IMR-90 (cell line): ENCODE measurements at regions not wholly inside any gene's neighbourhood (a gene's known extent, or its start where the extent isn't known, plus 50 kb on each side); places are given as distances from the start of the nearest gene placed in this dataset.

Experiments
- ATAC-seq: fragments of 200-7000 bp; cut with Tn5 transposase; 2 replicates; pipeline ENCODE4 v1.9.1; 2020; ENCODE audit warnings: low read depth, mild to moderate bottlenecking, moderate library complexity
- BruUV-seq: library from RNA; stranded (reverse); fragments of 400-500 nt; replicated peaks from 2 replicates; lab custom pipeline; 2021; lab: Mats Ljungman, UMichigan
- CTCF ChIA-PET: fragments of 300-600 bp; formaldehyde crosslinking; extraction: SDS; loops from one replicate; lab custom pipeline; 2021; ENCODE audit warnings: antibody characterized with exemption; lab: Yijun Ruan, JAX
- POLR2A ChIA-PET: fragments of 300-600 bp; sonication (Branson Sonifier 250); formaldehyde crosslinking; loops from one replicate; lab custom pipeline; 2022; ENCODE audit warnings: antibody characterized with exemption; ENCODE audit not compliant: unreplicated experiment; lab: Charles Lee
- DNase-seq: peaks from one replicate; pipeline ENCODE4 v3.0.0; 2013
- H2AFZ ChIP-seq: replicated peaks from 2 replicates; pipeline ENCODE3; 2013; ENCODE audit warnings: low read length, mild to moderate bottlenecking; ENCODE audit not compliant: poor library complexity
- H2AK5ac ChIP-seq: 2 replicates; pipeline ENCODE4 v1.6.1; 2013; ENCODE audit warnings: low read depth, low read length, inconsistent platforms
- H2AK9ac ChIP-seq: replicated peaks from 2 replicates; pipeline ENCODE3; 2013; ENCODE audit warnings: mild to moderate bottlenecking, low read depth, low read length, moderate library complexity; ENCODE audit not compliant: poor library complexity
- H2BK120ac ChIP-seq: 2 replicates; pipeline ENCODE4 v1.6.1; 2013; ENCODE audit warnings: low read depth, low read length, inconsistent platforms
- H2BK15ac ChIP-seq: 3 replicates; pipeline ENCODE4 v1.6.1; 2013; ENCODE audit warnings: low read depth, low read length, inconsistent platforms
- H2BK20ac ChIP-seq: 2 replicates; pipeline ENCODE4 v1.6.1; 2013; ENCODE audit warnings: low read depth, mild to moderate bottlenecking, inconsistent platforms, low read length, moderate library complexity
- H2BK5ac ChIP-seq: 2 replicates; pipeline ENCODE4 v1.6.1; 2013; ENCODE audit warnings: mild to moderate bottlenecking, low read depth, low read length, inconsistent platforms; ENCODE audit not compliant: poor library complexity, severe bottlenecking
- H3K14ac ChIP-seq: replicated peaks from 2 replicates; pipeline ENCODE4 v1.6.1; 2013; ENCODE audit warnings: low read depth, low read length, inconsistent platforms
- H3K18ac ChIP-seq: 2 replicates; pipeline ENCODE4 v1.6.1; 2013; ENCODE audit warnings: low read depth, low read length, control low read depth
- H3K23ac ChIP-seq: 2 replicates; pipeline ENCODE4 v1.6.1; 2013; ENCODE audit warnings: low read depth, low read length, inconsistent platforms
- H3K27ac ChIP-seq: 2 replicates; pipeline ENCODE4 v1.5.1; 2013; ENCODE audit warnings: mild to moderate bottlenecking, control low read depth, low read length; ENCODE audit not compliant: insufficient read depth
- H3K27me3 ChIP-seq: 2 replicates; pipeline ENCODE4 v1.6.1; 2013; ENCODE audit warnings: low read length; ENCODE audit not compliant: control insufficient read depth, insufficient read depth
- H3K36me3 ChIP-seq: 2 replicates; pipeline ENCODE4 v1.6.1; 2013; ENCODE audit warnings: low read length, mixed read lengths; ENCODE audit not compliant: control insufficient read depth, insufficient read depth
- H3K4ac ChIP-seq: 2 replicates; pipeline ENCODE4 v1.6.1; 2013; ENCODE audit warnings: low read depth, low read length, inconsistent platforms
- H3K4me1 ChIP-seq: 2 replicates; pipeline ENCODE4 v1.6.1; 2013; ENCODE audit warnings: low read length, mixed read lengths; ENCODE audit not compliant: control insufficient read depth, insufficient read depth
- H3K4me2 ChIP-seq: 2 replicates; pipeline ENCODE4 v1.6.1; 2013; ENCODE audit warnings: low read depth, mild to moderate bottlenecking, control low read depth, low read length, moderate library complexity
- H3K4me3 ChIP-seq: 2 replicates; pipeline ENCODE4 v1.5.1; 2013; ENCODE audit warnings: low read depth, mild to moderate bottlenecking, control low read depth, low read length, moderate library complexity; ENCODE audit not compliant: insufficient read depth
- H3K56ac ChIP-seq: 2 replicates; pipeline ENCODE4 v1.6.1; 2013; ENCODE audit warnings: low read length, inconsistent platforms; ENCODE audit not compliant: insufficient read depth; ENCODE audit errors: extremely low read depth
- H3K79me1 ChIP-seq, 2 experiments: 2 replicates each; pipeline ENCODE4 v1.6.1; 2013; ENCODE audit warnings: low read length in 2 of 2, inconsistent platforms in 1 of 2, low read depth in 1 of 2
- H3K9ac ChIP-seq: 2 replicates; pipeline ENCODE4 v1.6.1; 2013; ENCODE audit warnings: low read depth, low read length, control low read depth
- H3K9me1 ChIP-seq: 2 replicates; pipeline ENCODE4 v1.6.1; 2013; ENCODE audit warnings: low read length, inconsistent platforms; ENCODE audit not compliant: insufficient read depth
- H3K9me3 ChIP-seq: 2 replicates; pipeline ENCODE4 v1.6.1; 2013; ENCODE audit warnings: low read length; ENCODE audit not compliant: control insufficient read depth, insufficient read depth
- H4K20me1 ChIP-seq: 2 replicates; pipeline ENCODE4 v1.6.1; 2013; ENCODE audit warnings: low read length, inconsistent platforms; ENCODE audit not compliant: insufficient read depth
- H4K5ac ChIP-seq: 2 replicates; pipeline ENCODE4 v1.6.1; 2013; ENCODE audit warnings: mild to moderate bottlenecking, low read depth, low read length, control low read depth
- H4K8ac ChIP-seq, 2 experiments: 2 replicates each; pipeline ENCODE4 v1.6.1; 2013; ENCODE audit warnings: low read depth in 2 of 2, low read length in 2 of 2, control low read depth in 1 of 2, inconsistent platforms in 1 of 2
- H4K91ac ChIP-seq: 2 replicates; pipeline ENCODE4 v1.6.1; 2013; ENCODE audit warnings: low read depth, low read length, inconsistent platforms; ENCODE audit not compliant: insufficient read depth
- BHLHE40 ChIP-seq: fragments of 150-350 bp; IDR thresholded peaks from 2 replicates; pipeline ENCODE4 v1.6.1; 2016; ENCODE audit warnings: mild to moderate bottlenecking, low read depth, low read length
- CEBPB ChIP-seq: IDR thresholded peaks from 2 replicates; pipeline ENCODE4 v1.6.1; 2012; ENCODE audit warnings: low read depth, low read length, improper control_type of control experiment
- CHD1 ChIP-seq: IDR thresholded peaks from 2 replicates; pipeline ENCODE4 v1.6.1; 2012; ENCODE audit warnings: low read depth, low read length, improper control_type of control experiment
- CTCF ChIP-seq: conservative IDR thresholded peaks from 2 replicates; pipeline ENCODE4 v1.5.1; 2012; ENCODE audit warnings: mild to moderate bottlenecking, low read depth, low read length, improper control_type of control experiment
- ELK1 ChIP-seq: fragments of 150-350 bp; IDR thresholded peaks from 2 replicates; pipeline ENCODE4 v1.6.1; 2016; ENCODE audit warnings: low read depth, mild to moderate bottlenecking, low read length, moderate library complexity, borderline replicate concordance
- FOS ChIP-seq: fragments of 150-350 bp; IDR thresholded peaks from 2 replicates; pipeline ENCODE4 v1.6.1; 2016; ENCODE audit warnings: low read depth, low read length
- MAFK ChIP-seq: IDR thresholded peaks from 2 replicates; pipeline ENCODE4 v1.6.1; 2012; ENCODE audit warnings: low read depth, low read length, improper control_type of control experiment
- MAZ ChIP-seq: IDR thresholded peaks from 2 replicates; pipeline ENCODE4 v1.6.1; 2012; ENCODE audit warnings: low read depth, mild to moderate bottlenecking, low read length, improper control_type of control experiment, moderate library complexity, borderline replicate concordance
- MXI1 ChIP-seq: IDR thresholded peaks from 2 replicates; pipeline ENCODE4 v1.6.1; 2012; ENCODE audit warnings: low read depth, mild to moderate bottlenecking, low read length, moderate library complexity, borderline replicate concordance
- NFE2L2 ChIP-seq: fragments of 150-350 bp; IDR thresholded peaks from 2 replicates; pipeline ENCODE4 v1.6.1; 2016; ENCODE audit warnings: low read depth, mild to moderate bottlenecking, low read length
- POLR2A ChIP-seq: IDR thresholded peaks from 2 replicates; pipeline ENCODE4 v1.6.1; 2012; ENCODE audit warnings: mild to moderate bottlenecking, low read depth, low read length
- RAD21 ChIP-seq: IDR thresholded peaks from 2 replicates; pipeline ENCODE4 v1.6.1; 2012; ENCODE audit warnings: low read length, improper control_type of control experiment
- RFX5 ChIP-seq: IDR thresholded peaks from 2 replicates; pipeline ENCODE4 v1.8.0; 2012; ENCODE audit warnings: low read depth, mild to moderate bottlenecking, low read length, moderate library complexity
- SMC3 ChIP-seq: fragments of 150-350 bp; IDR thresholded peaks from 2 replicates; pipeline ENCODE4 v1.6.1; 2016; ENCODE audit warnings: low read depth, mild to moderate bottlenecking, antibody characterized with exemption, low read length, moderate library complexity
- USF2 ChIP-seq: fragments of 150-350 bp; IDR thresholded peaks from 2 replicates; pipeline ENCODE4 v1.6.1; 2017; ENCODE audit warnings: mild to moderate bottlenecking, antibody characterized with exemption, low read length, low read depth
- WGBS, 2 experiments: methylation state at CpG; one replicate each; pipeline versions ENCODE4 v1.1.5 to v1.1.7; 2013; ENCODE audit warnings: missing lambda C conversion rate in 2 of 2; ENCODE audit not compliant: insufficient read length in 1 of 2; ENCODE audit errors: extremely low coverage in 2 of 2; 5-methylcytosine and 5-hydroxymethylcytosine counted together
- dilution Hi-C: fragments of 300-500 bp; cut with HindIII; formaldehyde crosslinking; loops from one replicate; pipeline ENCODE4 v1.14.3; 2018; ENCODE audit warnings: low sequenced_read_pairs; ENCODE audit not compliant: unreplicated experiment
- in situ Hi-C: fragments of 300-500 bp; cut with MboI; formaldehyde crosslinking; loops from 3 replicates; pipeline ENCODE4 v1.14.3; 2019; ENCODE audit warnings: low sequenced_read_pairs, inconsistent platforms, mixed read lengths
- intact Hi-C: fragments of 100-400 bp; cut with micrococcal nuclease; formaldehyde crosslinking; loops from 2 replicates; pipeline ENCODE4 v1.10.0; 2022

GRCh38 chr3:177312491-177312890, 115.2 kb upstream of the TBL1XR1 start:
- WGBS, 2 experiments: 100% methylated on average over 5 of the region's 5 CpGs; no CpG with 5 or more reads in 1 of the 2 experiments
- H3K4me1 ChIP-seq: no peaks in the 10 kb centered on the region
- no peak for TF ChIP-seq MAZ
- TF ChIP-seq USF2: no peak
- TF ChIP-seq MAFK: no peak
- no peak for TF ChIP-seq CTCF
- no peak for TF ChIP-seq BHLHE40
- TF ChIP-seq NFE2L2: no peak
- TF ChIP-seq SMC3: no peak
- no peak for TF ChIP-seq CEBPB
- TF ChIP-seq RFX5: no peak
- TF ChIP-seq CHD1: no peak
- TF ChIP-seq MXI1: no peak
- no peak for TF ChIP-seq POLR2A
- no peak for TF ChIP-seq FOS
- no peak for TF ChIP-seq RAD21
- no peak for TF ChIP-seq ELK1
- no peak overlapping the region for H2AK9ac ChIP-seq
- no peak overlapping the region for H2BK15ac ChIP-seq
- ChIA-PET CTCF (interaction anchor here (0.6 kb wide), 1 partner anchor 410 kb away, joined by 3 read pairs; no protein-coding TSS in a partner anchor), POLR2A (no interaction called here)
- H3K4me3 ChIP-seq: no peak overlapping the region
- in situ Hi-C loops (no loop called here), intact Hi-C loops (no loop called here), dilution Hi-C loops (no loop called here)
- no peak overlapping the region for H3K18ac ChIP-seq
- no peak overlapping the region for H4K8ac ChIP-seq
- no peak overlapping the region for H2AFZ ChIP-seq
- H3K14ac ChIP-seq: no peak overlapping the region
- H3K27me3 ChIP-seq: no peaks in the 10 kb centered on the region
- no peaks in the 10 kb centered on the region for H3K79me1 ChIP-seq
- H2BK120ac ChIP-seq: no peak overlapping the region
- no peaks in the 10 kb centered on the region for H3K9me1 ChIP-seq
- H3K9ac ChIP-seq: no peak overlapping the region
- DNase-seq (no peak), ATAC-seq (no peak)
- H3K56ac ChIP-seq: no peak overlapping the region; the same call in 1 of the 2 replicates
- H3K4me2 ChIP-seq: no peak overlapping the region
- no TSS peak for BruUV-seq
- 0 out of 2 replicates have a peak, but pooled peaks cover 2% of the 10 kb centered on the region for H3K9me3 ChIP-seq
- no peak overlapping the region for H2AK5ac ChIP-seq
- no peak overlapping the region for H3K4ac ChIP-seq
- H2BK5ac ChIP-seq: no peak overlapping the region
- no peak overlapping the region for H3K23ac ChIP-seq
- H4K20me1 ChIP-seq: no peaks in the 10 kb centered on the region
- no peak overlapping the region for H4K5ac ChIP-seq
- H2BK20ac ChIP-seq: no peak overlapping the region
- no peaks in the 10 kb centered on the region for H3K36me3 ChIP-seq
- H4K91ac ChIP-seq: no peak overlapping the region
- H3K27ac ChIP-seq: no peak overlapping the region
